ENCODE measurements at regions not wholly inside any gene's neighbourhood (a gene's known extent, or its start where the extent isn't known, plus 50 kb on each side); places are given as distances from the start of the nearest gene placed in this dataset.

DNA sequence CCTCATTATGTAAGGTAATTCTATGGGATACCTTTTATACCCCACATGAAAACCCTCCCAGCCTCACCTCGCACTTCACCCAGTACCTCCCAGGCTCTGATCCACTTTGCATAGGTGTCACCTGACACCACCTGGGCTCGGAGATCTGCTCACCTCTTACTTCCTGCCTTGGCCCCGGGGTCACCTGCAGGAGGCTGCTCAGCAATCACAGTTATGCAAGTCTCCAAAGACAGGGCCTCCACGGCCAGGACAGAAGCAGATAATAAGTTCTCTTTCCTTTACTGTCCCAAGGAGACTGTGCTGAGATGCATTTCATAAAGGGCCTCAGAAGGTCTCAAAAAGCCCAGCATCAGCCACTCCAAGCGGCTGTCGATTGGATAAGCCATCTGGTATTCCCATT lies 112.4 kb upstream of the PPP2R2D start:
- TF ChIP-seq CTCF (IDR thresholded peaks at IDR 0.05) = no peak
- H3K9me3 Mint-ChIP-seq = no peaks in the 10 kb centered on the region
- no peaks in the 10 kb centered on the region for H3K36me3 Mint-ChIP-seq (ENCODE audit: low read depth)
- no peak for ATAC-seq (ENCODE audit: poor library complexity)
- Histone ChIP-seq H3K36me3 (ENCODE audit: insufficient read depth, low read length) (no peaks in the 10 kb centered on the region), H3K9me3 (ENCODE audit: control insufficient read depth in 1 of 2, insufficient read depth in 1 of 2, low read length in 2 of 2) (no peaks in the 10 kb centered on the region), H3K4me1 (ENCODE audit: insufficient read depth, low read length) (no peaks in the 10 kb centered on the region), H3K27me3 (ENCODE audit: control insufficient read depth in 1 of 2, insufficient read depth in 2 of 2, low read length in 2 of 2) (peaks cover 0 to 4% of the 10 kb centered on the region in 2 experiments), H3K4me3 (ENCODE audit: low read length) (no peak overlapping the region), H3K27ac (ENCODE audit: low read depth in 1 of 2, low read length in 2 of 2) (no peak overlapping the region)
- no peaks in the 10 kb centered on the region for H3K4me1 Mint-ChIP-seq (ENCODE audit: low read depth)
- POLR2A ChIA-PET = no interaction called here
- CTCF ChIA-PET = no interaction called here
- no peak overlapping the region for H3K4me3 Mint-ChIP-seq
- peaks cover 22% of the 10 kb centered on the region for H3K27me3 Mint-ChIP-seq
- intact Hi-C loops (cut with DNase I, micrococcal nuclease) = loop anchor here in 1 of 2 experiments (2.0 to 10.0 kb wide), 2 partner anchors 624 to 1598 kb away; no protein-coding TSS in a partner anchor
- no peak for DNase-seq
- H3K27ac Mint-ChIP-seq = no peak overlapping the region

DNA sequence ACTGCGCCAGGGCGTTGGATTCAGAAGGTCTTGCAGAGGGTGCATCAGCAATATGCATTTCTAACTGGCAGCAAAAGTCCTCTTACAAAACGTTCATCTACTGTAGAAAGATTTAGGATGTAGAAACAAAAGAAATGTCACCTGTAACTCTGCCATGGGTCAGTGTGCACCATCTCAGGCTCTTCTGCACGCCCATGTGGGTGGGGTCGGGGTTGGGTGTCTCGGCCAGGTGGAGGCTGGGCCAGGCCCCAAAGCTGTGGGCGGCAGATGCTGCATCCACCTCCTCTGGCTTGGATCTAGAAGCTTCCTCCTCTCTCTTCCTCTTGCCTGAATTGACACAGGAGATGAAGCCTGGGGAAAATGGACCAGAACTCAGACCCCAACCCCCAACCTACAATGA lies 111.3 kb upstream of the PPP2R2D start:
- Histone ChIP-seq H3K4me3 (ENCODE audit: low read length) (no peak overlapping the region), H3K36me3 (ENCODE audit: insufficient read depth, low read length) (no peaks in the 10 kb centered on the region), H3K4me1 (ENCODE audit: insufficient read depth, low read length) (no peaks in the 10 kb centered on the region), H3K27ac (ENCODE audit: low read depth in 1 of 2, low read length in 2 of 2) (no peak overlapping the region), H3K9me3 (ENCODE audit: control insufficient read depth in 1 of 2, insufficient read depth in 1 of 2, low read length in 2 of 2) (no peaks in the 10 kb centered on the region), H3K27me3 (ENCODE audit: control insufficient read depth in 1 of 2, insufficient read depth in 2 of 2, low read length in 2 of 2) (peaks cover 0 to 4% of the 10 kb centered on the region in 2 experiments)
- Mint-ChIP-seq H3K36me3 (ENCODE audit: low read depth) (no peaks in the 10 kb centered on the region), H3K4me3 (no peak overlapping the region), H3K27me3 (peaks cover 26% of the 10 kb centered on the region), H3K27ac (no peak overlapping the region), H3K9me3 (no peaks in the 10 kb centered on the region), H3K4me1 (ENCODE audit: low read depth) (no peaks in the 10 kb centered on the region)
- intact Hi-C loops (cut with DNase I, micrococcal nuclease) = loop anchor here in 1 of 2 experiments (2.0 to 10.0 kb wide), 2 partner anchors 625 to 1599 kb away; no protein-coding TSS in a partner anchor
- no peak for TF ChIP-seq CTCF (IDR thresholded peaks at IDR 0.05)
- ATAC-seq (ENCODE audit: poor library complexity) (no peak), DNase-seq (no peak)
- POLR2A ChIA-PET = no interaction called here
- CTCF ChIA-PET = no interaction called here

GRCh38 chr10:131790021-131790420 lies 110.8 kb upstream of the PPP2R2D start:
- Histone ChIP-seq H3K36me3 (ENCODE audit: insufficient read depth, low read length) (no peaks in the 10 kb centered on the region), H3K4me1 (ENCODE audit: insufficient read depth, low read length) (no peaks in the 10 kb centered on the region), H3K27me3 (ENCODE audit: control insufficient read depth in 1 of 2, insufficient read depth in 2 of 2, low read length in 2 of 2) (peaks cover 0 to 4% of the 10 kb centered on the region in 2 experiments), H3K9me3 (ENCODE audit: control insufficient read depth in 1 of 2, insufficient read depth in 1 of 2, low read length in 2 of 2) (no peaks in the 10 kb centered on the region), H3K4me3 (ENCODE audit: low read length) (no peak overlapping the region), H3K27ac (ENCODE audit: low read depth in 1 of 2, low read length in 2 of 2) (no peak overlapping the region)
- H3K9me3 Mint-ChIP-seq = no peaks in the 10 kb centered on the region
- no peaks in the 10 kb centered on the region for H3K4me1 Mint-ChIP-seq (ENCODE audit: low read depth)
- DNase-seq (no peak), ATAC-seq (ENCODE audit: poor library complexity) (no peak)
- H3K27me3 Mint-ChIP-seq = peaks cover 26% of the 10 kb centered on the region
- no peak overlapping the region for H3K27ac Mint-ChIP-seq
- TF ChIP-seq CTCF (IDR thresholded peaks at IDR 0.05) = no peak
- CTCF ChIA-PET = no interaction called here
- H3K4me3 Mint-ChIP-seq = no peak overlapping the region
- no peaks in the 10 kb centered on the region for H3K36me3 Mint-ChIP-seq (ENCODE audit: low read depth)
- POLR2A ChIA-PET = no interaction called here
- intact Hi-C loops (cut with DNase I, micrococcal nuclease) = no loop called here
